Occipital lobe (tissue), 1 donor: ENCODE measurements at regions not wholly inside any gene's neighbourhood (a gene's known extent, or its start where the extent isn't known, plus 50 kb on each side); places are given as distances from the start of the nearest gene placed in this dataset.

Experiments
- DNase-seq: peaks from one replicate; lab custom pipeline; 2025; lab: John Stamatoyannopoulos, UW

GRCh38 chr2:203812294-203813221 is 55.0 kb upstream of the CTLA4 start:
- no peak for DNase-seq

DNA sequence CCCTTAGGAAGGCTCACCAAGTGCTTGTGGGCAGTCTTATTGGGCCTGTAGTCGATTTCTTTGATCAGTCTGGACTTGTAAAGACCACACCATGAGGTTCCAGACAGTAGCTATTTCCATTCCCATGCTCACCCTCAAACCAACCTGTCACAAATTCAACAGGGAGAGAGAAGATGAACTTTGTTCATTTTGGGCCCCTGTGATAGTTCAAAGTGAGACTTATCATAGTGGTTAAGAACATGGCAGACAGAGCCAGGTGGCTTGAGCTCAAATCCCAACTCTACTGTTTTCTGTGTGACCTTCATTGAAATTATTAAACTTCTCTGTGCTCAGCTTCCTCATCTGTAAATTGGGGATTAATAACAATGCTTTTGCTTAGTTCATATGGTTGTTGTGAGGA is 53.9 kb upstream of the CTLA4 start:
- no peak for DNase-seq

GRCh38 chr2:203814661-203815540 is 52.7 kb upstream of the CTLA4 start:
- peak; percentile 24 for DNase-seq

DNA sequence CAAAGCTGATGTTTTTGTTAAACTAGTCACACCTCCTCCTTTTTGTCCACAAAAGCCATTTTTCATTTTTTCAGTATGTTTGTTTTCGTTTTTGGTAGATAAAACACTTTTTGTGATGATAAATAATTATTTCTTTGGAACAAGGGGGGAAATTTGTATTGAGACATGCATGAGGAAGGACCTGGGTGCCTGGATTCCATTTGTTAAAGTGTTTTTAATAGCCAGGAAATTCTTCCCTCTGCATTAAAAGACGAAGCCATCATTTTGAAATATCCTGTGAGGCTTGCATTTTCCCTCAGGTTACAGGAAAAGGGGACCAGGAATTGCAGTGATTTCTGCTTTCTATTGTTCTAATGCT is 52.1 kb upstream of the CTLA4 start:
- DNase-seq, result no peak

DNA sequence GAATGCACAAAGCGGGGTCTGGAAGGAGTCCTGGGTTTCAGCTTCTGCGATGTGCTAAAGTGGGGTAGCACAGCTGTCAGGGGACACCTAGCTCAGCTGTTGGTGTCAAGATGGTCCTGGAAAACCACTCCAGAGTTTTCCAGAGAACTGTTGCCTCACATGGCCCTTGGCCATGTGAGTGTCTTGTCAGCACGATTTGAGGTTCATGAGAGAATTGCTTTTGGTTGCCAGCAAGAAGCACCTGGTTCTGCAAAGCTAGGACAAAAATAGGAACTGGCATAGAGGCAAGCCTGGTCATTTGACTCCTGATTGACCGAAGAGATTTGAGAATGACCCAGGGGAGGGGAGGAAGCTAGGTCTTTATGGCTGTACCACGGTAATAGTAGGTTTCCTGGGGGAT is 50.4 kb upstream of the CTLA4 start:
- no peak for DNase-seq
